ENCODE measurements at regions not wholly inside any gene's neighbourhood (a gene's known extent, or its start where the extent isn't known, plus 50 kb on each side); places are given as distances from the start of the nearest gene placed in this dataset.

- TF ChIP-seq CTCF (IDR thresholded peaks at IDR 0.05) (no peak), POLR2A (IDR thresholded peaks at IDR 0.05) (no peak)
Observed at GRCh38 chr7:51786284-51786683, 469.7 kb upstream of the COBL start.

Measured in body of pancreas (tissue), 4 donors.